BE2C (cell line): ENCODE measurements at regions not wholly inside any gene's neighbourhood (a gene's known extent, or its start where the extent isn't known, plus 50 kb on each side); places are given as distances from the start of the nearest gene placed in this dataset.

Experiments
- DNase-seq: peaks from one replicate; pipeline ENCODE4 v3.0.0-alpha.2; 2020
- H3K27me3 ChIP-seq: fragments of 250-450 bp; sonication (Bioruptor Pico); 2 replicates; pipeline ENCODE4 v1.5.1; 2020; ENCODE audit warnings: mild to moderate bottlenecking
- H3K36me3 ChIP-seq: fragments of 250-450 bp; sonication (Bioruptor Pico); 2 replicates; pipeline ENCODE4 v1.5.1; 2020; ENCODE audit warnings: mild to moderate bottlenecking
- H3K4me1 ChIP-seq: fragments of 250-450 bp; sonication (Bioruptor Pico); 2 replicates; pipeline ENCODE4 v1.5.1; 2020
- H3K4me3 ChIP-seq: 2 replicates; pipeline ENCODE4 v1.5.1; 2011; ENCODE audit warnings: low read depth, low read length
- H3K9me3 ChIP-seq: fragments of 250-450 bp; sonication (Bioruptor Pico); 2 replicates; pipeline ENCODE4 v1.5.1; 2020
- CTCF ChIP-seq: IDR thresholded peaks from 2 replicates; pipeline ENCODE4 v1.5.1; 2012; ENCODE audit warnings: mild to moderate bottlenecking, low read depth, low read length

DNA sequence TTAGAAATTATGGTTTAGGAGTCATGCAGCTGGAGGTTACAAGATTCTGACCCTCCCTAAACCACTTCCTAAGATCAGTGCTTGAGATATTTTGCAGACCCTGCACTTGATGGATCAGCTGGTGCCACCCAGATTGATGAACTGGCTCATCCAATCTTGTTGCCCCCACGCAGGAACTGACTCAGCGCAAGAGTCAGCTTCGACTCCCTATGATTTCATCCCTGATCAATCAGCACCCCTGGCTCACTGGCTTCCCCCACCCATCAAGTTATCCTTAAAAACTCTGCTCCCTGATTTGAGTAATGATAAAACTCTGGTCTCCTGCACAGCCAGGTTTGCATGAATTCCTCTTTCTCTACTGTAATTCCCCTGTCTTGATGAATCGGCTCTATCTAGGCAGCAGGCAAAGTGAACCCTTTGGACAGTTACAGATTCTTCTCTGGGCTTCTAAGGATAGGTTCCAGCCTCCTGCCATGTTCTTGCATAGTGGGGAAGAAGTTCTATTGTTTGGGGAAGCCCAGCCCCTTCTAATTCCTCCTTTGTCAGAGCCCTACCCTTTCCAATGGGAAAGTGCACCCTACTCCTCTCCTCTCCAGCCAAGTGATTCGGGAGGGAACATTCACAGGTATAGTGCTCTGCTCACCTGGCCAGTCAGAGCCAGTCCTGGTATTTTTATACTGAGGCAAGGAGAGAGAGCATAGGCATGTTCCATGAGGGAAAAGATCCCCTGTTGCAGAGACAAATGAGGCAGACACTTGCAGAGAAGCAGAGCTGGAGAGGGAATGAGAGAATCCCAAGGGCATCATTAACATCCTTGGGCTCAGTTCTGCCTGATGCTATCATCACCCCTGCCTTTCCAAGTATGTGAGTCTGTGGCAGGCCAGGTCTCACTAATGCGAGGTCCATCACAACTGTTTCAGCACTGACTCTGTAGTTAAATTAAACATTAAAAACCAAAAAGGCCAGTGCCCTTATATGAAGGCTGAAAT is 224.4 kb upstream of the GALNT17 start:
- H3K4me3 ChIP-seq: no peak overlapping the region
- no peaks in the 10 kb centered on the region for H3K4me1 ChIP-seq
- no peaks in the 10 kb centered on the region for H3K9me3 ChIP-seq
- no peak for DNase-seq
- TF ChIP-seq CTCF: no peak
- no peaks in the 10 kb centered on the region for H3K36me3 ChIP-seq
- H3K27me3 ChIP-seq: no peaks in the 10 kb centered on the region; the same call in 1 of the 2 replicates

DNA sequence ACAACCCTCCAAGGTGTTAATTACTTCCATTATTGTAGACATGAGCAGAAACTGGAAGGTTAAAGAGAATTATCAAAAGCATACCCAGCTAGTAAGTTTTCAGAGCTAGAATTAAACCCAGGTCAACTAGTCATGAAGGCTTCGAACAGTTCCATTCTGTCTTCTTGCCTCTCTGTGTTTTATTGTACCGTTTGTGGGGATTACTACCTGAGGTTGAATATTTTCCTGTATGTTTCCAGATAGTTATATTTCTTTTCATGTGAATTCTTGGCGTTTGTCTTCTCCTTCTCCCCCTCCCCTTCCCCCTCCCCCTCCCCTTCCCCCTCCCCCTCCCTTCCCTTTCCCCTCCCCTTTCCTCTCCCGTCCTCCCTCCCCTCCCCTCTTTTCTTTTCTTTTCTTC is 218.0 kb upstream of the GALNT17 start:
- Histone ChIP-seq H3K36me3 (no peaks in the 10 kb centered on the region), H3K4me3 (no peak overlapping the region), H3K4me1 (no peaks in the 10 kb centered on the region), H3K9me3 (no peaks in the 10 kb centered on the region), H3K27me3 (no peaks in the 10 kb centered on the region)
- TF ChIP-seq CTCF: no peak
- no peak for DNase-seq

DNA sequence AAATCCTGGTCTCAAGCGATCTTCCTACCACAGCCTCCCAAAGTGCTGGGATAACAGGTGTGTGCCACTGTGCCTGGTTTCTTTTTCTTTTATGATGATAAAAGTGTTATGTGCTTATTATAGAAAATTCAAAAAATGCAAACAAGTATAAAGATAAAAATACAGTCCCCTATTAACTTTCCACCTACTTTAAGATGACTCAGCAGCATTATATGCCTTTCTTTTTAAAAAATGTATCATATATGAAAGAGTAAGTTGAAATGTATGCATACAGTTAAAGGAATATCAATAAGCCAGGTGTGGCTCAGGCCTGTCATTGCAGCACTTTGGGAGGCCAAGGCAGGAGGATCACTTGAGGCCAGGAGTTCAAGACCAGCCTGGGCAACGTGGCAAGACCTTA is 216.9 kb upstream of the GALNT17 start:
- TF ChIP-seq CTCF: no peak
- no peak overlapping the region for H3K4me3 ChIP-seq

DNA sequence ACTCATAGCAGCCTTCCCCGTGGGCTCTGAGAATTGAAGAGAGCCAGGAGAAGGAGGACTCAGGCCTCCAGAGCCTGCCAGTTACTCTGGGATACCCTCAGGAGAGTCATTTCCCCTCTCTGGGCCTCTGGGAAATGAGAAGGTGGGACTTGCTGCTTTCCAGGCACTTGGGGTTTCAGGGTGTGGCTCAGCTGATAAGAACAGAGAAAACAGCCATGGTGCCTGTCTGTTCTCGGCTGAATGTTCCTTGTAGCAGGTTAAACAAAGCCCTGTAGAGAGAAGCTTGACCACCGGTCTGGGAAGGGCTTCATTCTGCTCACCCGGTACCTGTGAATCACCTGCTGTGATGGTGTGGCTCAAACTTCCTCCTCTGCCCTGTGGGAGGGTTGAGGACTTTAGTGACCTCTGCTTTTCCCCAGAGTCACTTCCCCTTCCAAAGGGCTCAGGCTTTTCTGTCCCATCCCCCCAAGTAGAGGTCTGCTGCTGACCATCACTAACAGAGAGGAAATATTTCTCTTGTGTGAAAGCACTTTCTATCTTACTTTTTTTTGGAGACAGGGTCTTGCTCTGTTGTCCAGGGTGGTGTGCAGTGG is 212.4 kb upstream of the GALNT17 start:
- Histone ChIP-seq H3K27me3 (no peaks in the 10 kb centered on the region), H3K36me3 (no peaks in the 10 kb centered on the region), H3K4me3 (no peak overlapping the region), H3K4me1 (no peaks in the 10 kb centered on the region), H3K9me3 (no peaks in the 10 kb centered on the region)
- DNase-seq: no peak
- no peak for TF ChIP-seq CTCF

More for the DNA sequence above, 216.9 kb upstream of the GALNT17 start:
- no peaks in the 10 kb centered on the region for H3K36me3 ChIP-seq
- H3K9me3 ChIP-seq: no peaks in the 10 kb centered on the region
- DNase-seq: no peak
- H3K4me1 ChIP-seq: no peaks in the 10 kb centered on the region
- no peaks in the 10 kb centered on the region for H3K27me3 ChIP-seq

- Histone ChIP-seq H3K36me3 (no peaks in the 10 kb centered on the region), H3K9me3 (no peaks in the 10 kb centered on the region), H3K4me1 (no peaks in the 10 kb centered on the region), H3K27me3 (no peaks in the 10 kb centered on the region), H3K4me3 (no peak overlapping the region)
- TF ChIP-seq CTCF: no peak
- DNase-seq: no peak
These were observed 211.1 kb upstream of the GALNT17 start for GRCh38 chr7:70920876-70921275.
